Ammon's horn (tissue), 1 donor: ENCODE measurements at regions not wholly inside any gene's neighbourhood (a gene's known extent, or its start where the extent isn't known, plus 50 kb on each side); places are given as distances from the start of the nearest gene placed in this dataset.
"Not testable (repeated sequence)": the region's sequence is repeated elsewhere in the genome, so short reads cannot be mapped to it uniquely, and the experiment has no call there.

Experiments
- DNase-seq: peaks from one replicate; pipeline ENCODE4 v3.0.0-alpha.2; 2016; ENCODE audit warnings: low spot score

DNA sequence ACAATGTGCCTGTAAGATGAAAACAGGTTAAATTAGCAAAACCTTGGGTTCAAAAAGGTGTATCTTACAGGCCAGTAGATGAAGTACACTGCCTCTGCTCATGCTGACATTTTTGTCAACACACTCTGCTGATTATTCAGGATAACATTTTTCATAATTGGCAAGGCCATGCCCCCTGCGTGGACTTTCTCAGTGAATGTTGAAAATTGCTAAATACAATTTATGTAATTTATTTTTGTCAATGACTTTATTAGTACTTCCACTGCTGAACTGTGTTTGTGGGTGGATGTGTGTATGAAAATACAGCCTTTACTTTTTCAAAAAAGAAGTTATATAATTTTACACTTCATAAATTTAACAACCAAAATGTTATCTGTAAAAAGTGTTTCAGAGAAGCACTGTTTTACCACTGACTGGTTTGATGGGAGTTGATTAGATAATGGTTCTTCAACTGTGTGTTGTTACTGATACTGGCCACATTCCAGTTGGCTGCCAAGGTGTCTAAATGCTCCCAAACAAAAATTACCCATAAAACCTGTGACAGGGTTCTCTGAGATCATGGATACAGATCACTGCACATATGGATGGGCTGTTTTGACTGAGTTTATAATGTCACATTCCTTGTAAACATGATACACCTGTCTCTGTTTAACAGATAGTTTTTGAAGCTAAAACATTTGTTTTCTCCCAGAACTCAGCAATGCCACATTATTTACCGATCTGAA is 151.9 kb upstream of the SLC7A11 start:
- DNase-seq = peak; percentile 33

DNA sequence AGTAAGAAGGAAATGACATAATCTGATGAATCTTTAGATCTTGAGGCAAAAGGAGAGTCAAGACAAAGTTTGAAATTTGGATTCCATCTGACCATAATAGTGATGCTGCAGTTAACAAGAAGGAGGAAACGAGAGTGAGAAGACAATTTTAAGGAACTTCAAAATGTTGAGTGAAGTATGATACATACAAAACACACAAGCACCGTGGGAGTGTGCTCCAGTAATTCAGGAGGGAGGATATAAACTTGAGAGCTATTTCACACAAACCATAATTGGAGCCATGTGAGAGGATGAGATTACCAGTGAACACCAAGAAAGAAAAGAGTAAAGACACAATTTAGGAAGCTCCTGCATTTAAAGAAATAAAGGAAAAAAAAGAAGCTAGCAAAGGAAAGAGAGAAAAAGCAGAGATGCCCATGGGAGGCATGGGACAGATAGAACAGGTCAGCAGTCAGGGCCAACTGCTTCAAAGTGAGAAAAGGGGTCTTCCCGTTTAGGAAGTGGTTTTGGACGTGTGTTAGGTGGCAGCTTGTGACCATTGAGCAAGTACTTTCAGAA is 150.7 kb upstream of the SLC7A11 start:
- DNase-seq = no peak

DNA sequence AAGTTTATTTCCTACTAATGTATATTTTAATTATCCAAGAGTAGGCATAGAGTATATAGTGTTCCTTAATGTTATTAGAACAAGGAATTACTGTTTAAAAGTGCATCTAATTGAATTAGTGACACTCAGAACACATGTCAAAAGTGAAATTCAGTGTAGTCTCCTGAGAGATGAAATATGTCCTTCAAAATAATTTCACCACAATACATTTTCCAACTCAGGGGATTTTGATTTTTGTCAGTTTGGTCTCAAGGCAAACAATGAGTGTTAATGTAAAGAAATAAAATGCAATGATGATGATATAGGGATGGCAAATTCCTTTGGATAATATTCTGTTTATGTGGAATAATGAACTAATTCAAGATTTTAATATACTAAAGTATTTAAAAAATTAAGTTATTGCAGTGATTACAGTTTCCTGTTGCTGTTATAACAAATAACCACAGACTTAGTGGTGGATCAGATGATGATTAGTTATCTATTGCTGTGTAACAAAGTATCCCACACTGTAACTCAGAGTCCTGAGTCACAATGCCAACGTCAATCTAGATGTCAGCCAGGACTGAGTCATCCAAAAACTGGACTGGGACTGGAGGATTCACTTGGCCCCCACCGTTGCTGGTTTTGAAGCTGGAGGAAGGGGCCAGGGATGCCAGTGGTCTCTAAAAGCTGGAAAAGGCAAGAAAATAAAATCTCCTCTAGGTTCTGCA is 148.0 kb upstream of the SLC7A11 start:
- DNase-seq = no peak

DNA sequence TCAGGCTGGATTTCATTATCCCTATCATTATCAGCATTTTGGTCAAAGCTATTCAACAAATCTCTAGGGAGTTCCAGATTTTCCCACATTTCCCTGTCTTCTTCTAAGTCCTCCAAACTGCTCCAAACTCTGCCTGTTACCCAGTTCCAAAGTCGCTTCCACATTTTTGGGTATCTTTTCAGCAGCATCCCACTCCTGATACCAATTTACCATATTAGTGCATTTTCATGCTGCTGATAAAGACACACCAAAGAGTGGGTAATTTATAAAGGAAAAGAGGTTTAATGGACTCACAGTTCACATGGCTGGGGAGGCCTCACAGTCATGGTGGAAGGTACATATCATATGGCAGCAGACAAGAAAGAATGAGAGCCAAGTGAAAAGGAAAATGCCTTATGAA is 132.8 kb upstream of the SLC7A11 start:
- no peak for DNase-seq

DNA sequence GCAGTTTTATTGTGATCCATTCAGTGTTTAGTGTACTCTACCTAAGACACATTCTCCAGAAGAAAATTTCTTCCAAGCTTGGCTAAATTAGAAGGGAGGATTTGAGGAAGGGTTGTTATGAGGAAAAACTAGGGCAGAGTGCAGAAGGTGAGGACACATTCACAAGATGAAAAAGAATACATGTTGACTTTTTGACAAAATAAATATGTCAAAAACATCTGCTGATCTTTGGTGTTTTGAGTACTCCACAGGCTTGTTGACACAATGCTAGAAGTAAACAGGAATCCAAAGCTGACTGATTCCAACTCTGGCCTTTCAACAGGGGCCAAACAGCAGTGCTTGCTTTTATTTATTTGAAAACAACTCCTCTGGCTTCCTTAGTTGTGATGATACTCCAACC is 125.8 kb upstream of the SLC7A11 start:
- DNase-seq = no peak

DNA sequence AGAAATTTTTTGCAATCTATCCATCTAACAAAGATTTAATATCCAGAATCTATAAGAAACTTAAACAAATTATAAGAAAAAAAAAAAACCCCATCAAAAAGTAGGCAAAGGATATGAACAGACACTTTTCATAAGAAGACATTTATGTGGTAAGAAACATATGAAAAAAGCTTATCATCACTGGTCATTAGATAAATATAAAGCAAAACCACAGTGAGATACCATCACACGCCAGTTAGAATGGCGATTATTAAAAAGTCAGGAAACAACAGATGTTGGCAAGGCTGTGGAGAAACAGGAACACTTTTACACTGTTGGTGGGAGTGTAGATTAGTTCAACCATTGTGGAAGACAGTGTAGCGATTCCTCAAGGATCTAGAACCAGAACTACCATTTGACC is 110.3 kb upstream of the SLC7A11 start:
- DNase-seq = not testable (repeated sequence)

DNA sequence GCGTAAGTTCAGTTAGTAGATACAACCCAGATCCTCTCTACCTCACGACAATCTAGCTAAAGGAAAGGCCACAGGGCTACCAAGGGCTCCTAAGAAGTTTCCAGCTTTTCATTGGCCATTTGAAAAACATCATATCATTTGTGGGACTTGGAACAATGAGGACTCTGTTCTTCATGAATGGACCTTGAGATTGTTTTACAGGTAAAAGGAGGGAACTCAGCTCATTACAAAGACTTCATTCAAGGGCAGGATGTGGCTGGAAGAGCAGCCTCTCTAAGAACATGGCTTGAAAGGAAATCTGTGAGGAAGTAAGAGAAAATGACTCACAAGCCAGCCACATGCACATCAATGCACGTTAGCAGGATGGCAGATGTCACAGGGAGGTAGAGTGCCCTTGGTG is 105.9 kb upstream of the SLC7A11 start:
- DNase-seq = no peak

DNA sequence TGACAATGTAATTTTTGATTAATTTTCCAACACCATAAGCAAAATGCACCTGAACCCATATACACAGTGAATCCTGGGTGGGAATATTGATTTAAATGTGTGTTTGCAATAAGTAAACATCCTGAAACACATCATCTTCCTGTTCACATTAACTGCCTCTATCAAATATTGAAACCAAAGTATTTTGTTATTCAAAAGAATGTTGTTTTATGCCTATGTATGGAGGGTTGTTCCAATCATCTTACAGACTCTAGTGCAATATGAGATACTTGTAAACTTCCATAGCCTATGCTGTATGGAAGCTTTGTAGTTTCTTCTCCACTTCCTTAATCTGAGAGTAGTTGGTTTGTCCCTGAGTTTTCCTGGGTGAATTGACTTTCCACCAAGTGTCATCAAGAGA is 105.4 kb upstream of the SLC7A11 start:
- DNase-seq = no peak

DNA sequence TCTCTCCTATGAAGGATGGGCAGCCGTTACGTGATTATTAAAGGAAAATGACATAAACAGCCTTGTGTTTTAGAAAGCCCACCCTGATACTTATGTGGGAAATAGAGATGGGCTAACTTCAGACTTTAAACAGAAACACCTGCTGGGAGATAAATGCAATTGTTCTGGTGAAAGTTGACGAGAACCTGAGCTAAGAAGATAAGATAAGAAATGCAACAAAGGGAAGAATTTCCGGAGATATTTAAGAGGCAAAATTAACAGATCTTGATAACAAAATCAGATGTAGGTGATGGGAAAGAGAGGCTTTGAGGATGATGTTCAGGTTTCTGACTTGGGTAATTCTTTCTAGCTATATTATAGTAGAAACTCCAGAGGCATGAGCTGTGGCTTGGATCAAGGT is 102.7 kb upstream of the SLC7A11 start:
- no peak for DNase-seq

DNA sequence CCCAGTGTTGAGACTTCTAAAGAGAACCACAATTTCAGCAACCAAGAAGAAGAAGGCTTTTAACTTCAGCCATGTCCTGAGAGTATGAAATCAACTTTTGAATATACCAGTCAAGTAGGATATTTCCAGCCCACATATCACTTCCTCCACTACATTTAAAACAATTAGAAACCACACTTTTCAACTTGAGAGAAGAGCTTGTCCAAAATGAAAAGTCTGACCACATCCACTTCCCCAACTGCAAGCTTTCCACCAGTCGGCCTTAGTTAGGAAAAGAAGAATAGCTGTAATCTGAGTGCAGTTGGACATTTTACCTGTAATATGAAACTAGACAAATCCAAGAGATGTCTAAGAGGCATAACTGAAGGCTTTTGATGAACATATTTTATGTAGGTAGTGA is 101.9 kb upstream of the SLC7A11 start:
- no peak for DNase-seq

DNA sequence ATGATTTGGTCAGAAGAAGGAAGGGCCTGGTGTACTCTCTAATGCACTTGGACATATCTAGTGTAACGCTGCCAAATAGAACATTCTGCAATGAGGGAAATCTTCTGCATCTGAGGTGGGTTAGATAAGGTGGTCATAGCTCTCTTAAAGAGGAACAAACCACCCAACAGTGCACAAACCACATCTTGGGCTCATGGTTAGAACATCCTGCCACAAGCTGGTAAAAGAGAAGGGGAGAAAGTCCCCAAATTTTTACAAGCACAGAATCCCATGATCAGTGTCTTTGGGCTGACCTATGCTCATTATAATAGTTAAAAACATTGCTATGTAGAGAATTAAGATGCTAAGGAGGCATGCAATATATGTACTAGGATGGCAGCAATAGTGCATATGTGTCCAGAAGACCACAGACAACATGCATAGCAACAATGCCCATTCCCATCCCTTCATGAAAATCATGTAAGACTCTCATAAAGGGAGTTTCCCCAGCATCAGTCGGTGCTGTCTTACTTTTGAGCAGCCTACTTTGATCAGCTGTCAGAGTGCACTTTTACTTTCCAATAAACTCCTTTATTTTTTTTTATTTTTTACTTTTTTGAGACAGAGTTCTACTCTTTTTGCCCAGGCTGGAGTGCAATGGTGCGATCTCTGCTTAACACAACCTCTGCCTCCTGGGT is 99.7 kb upstream of the SLC7A11 start:
- DNase-seq = no peak

DNA sequence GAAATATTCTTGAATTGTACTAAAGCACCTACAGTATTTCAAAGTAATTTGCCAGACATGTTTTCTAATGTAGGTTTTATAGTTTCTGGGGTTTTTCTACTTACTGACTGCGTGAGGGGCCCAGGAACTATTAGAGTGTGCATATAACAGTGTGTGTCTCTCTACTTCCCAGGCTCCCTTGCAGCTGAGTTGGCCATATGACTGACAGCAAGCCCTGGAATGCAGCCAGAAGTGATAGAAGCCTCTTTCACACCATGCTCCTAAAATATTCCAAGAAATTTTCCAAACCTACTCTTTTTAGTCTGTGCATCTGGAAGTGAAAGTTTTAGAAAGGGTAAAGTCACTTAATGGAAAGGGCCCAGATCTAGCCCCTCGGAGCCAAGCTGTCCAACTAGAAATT is 96.7 kb upstream of the SLC7A11 start:
- DNase-seq = no peak

DNA sequence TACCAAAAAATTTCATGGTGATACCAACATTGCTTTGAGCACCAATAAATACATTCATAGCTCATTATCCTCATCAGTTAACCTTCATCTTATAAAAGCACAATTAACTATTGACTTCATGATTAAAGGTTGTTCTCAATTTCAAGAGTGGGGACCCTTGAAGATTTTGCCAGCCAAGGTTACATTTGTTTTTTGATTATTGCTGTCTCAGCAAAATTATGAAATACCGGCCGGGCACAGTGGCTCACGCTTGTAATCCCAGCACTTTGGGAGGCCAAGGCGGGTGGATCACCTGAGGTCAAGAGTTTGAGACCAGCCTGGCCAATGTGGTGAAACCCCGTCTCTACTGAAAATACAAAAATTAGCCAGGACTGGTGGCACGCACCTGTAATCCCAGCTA is 96.1 kb upstream of the SLC7A11 start:
- not testable (repeated sequence) for DNase-seq

DNA sequence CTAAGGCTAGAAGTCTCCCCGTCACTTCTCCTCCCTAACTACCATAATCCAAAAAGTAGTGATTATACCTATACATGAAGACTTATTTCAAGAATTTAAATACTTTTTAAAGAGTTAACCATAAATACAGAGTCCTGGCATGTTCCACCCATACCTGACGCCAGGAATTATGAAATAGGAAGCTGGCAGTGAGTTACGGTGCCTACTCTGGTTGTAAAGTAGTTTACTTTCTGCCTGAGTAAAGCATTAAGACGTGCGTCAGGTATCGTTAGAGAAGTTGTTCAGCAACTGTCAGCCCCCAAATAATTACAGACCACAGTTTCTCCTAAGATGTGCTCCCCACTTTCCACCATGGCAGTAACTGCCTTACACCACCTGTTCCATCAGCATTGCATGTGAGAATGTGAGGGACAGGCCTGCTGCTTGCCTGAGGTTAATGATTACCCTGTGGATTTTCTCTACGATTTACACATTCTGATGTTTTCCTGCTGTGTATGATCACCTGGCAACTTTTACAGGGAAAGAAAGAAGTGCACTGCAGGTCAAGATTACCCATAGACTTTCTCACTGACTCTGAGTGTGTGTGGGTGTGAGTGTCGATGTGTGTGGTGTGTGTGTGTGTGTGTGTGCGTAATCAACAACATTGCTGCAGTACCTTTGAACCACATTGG is 92.3 kb upstream of the SLC7A11 start:
- no peak for DNase-seq

DNA sequence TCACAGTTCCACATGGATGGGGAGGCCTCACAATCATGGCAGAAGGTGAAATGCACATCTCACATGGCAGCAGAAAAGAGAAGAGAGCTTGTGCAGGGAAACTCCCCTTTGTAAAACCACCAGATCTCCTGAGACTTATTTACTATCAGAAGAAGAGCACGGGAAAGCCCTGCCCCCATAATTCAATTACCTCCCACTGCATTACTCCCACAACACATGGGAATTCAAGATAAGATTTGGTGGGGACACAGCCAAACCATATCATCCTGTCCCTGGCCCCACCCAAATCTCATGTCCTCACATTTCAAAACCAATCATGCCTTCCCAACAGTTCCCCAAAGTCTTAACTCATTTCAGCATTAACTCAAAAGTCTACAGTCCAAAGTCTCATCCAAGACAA is 90.3 kb upstream of the SLC7A11 start:
- DNase-seq = not testable (repeated sequence)

DNA sequence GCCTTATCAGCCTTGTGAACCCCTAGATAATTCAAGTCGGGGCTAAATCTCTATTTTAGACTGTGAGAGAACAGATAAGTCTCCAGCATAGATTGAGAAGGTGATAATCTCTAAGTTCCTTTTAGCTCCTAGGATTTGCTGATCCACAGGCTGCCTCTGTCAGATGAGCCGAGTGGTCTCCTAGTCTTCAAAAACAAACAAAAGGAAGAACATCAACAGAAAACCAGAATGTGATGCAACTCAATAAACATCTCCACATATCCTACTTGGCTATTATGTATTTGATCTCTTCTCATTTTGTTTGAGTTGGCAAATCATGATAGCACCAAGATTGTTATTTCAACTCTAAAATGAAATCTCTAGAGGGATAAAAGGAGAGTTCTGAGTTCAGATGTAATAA is 88.4 kb upstream of the SLC7A11 start:
- no peak for DNase-seq

DNA sequence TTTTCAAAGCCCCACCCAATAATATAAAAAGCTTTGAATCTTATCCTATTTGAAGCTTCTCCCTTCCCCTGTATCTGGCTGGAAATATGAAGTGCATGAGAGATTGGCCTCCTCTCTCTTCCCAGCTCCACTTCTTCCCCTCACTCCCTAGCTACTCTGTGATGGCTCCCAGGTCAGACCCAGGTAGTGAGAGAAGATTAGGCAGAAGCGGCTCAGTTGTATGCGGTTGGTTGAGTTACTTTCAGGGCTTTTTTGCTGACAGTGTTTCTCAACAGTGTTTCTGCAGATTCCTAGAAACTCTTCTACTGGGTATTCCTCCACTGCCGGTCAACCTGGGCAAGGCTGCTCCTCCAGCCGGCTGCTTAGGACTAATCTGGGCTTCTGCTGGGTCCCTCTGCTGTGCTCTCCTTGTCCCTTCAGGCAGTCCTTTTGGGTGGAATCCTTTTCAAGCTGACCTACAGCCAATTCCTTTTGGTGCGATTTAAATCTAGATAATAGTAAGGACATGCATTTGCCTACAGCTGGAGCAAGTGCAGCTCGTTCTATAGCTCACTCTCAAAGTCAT is 87.4 kb upstream of the SLC7A11 start:
- no peak for DNase-seq

DNA sequence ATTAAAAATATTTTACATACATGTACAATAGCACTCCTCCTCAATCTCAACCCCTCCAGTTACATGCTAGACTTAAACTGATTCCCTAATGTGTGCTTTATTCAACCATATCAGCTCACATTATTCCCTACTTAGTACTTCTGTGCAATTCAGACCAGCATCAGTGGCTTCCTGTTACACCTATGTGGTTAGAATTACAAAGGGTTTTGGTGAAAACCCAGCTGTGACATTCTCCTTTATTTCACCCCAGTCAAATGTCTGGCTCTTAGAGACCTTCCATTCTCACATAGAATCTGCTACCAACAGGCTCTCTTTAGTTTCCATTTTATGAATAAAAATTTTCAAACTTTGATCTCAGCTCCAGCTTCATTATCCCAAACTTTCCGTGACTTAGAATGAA is 85.2 kb upstream of the SLC7A11 start:
- DNase-seq = no peak

DNA sequence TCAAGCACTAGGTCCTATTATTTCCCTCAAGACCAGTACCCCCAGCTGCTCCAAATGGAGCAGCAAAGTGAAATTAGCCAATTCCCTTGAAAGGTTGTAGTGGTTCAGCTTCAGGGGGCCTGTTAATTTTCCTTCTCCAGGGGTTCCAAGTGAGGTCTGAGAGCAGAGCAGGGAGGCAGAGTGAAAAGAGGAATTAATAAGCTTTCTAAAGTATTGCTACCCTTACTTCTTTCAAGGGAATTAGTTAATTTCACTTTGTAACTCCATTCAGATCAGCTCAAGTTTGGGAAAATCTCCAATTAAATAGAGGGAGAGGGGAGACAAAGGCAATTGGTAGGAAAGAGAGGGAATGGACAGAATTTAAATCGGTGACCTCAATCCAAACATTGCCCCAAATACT is 78.7 kb upstream of the SLC7A11 start:
- peak; percentile 23 for DNase-seq

DNA sequence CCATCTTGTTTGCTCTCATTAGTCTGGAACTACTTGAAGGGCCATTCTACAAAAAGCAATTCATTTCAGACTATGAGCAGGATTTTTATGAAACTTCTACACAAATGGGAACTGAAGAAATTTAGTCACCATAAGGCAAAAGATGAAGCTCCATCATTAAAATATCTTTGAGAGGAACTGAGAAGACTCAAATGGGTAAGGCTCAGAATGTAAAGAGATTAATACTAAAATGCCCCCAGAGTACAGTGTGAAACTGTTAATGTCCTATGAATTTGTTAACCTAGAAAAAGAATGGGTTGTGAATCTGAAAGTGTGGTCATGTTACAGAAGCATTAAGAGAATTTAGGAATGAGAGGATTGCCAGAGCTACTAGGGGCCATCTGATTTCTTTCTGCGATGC is 77.9 kb upstream of the SLC7A11 start:
- no peak for DNase-seq

DNA sequence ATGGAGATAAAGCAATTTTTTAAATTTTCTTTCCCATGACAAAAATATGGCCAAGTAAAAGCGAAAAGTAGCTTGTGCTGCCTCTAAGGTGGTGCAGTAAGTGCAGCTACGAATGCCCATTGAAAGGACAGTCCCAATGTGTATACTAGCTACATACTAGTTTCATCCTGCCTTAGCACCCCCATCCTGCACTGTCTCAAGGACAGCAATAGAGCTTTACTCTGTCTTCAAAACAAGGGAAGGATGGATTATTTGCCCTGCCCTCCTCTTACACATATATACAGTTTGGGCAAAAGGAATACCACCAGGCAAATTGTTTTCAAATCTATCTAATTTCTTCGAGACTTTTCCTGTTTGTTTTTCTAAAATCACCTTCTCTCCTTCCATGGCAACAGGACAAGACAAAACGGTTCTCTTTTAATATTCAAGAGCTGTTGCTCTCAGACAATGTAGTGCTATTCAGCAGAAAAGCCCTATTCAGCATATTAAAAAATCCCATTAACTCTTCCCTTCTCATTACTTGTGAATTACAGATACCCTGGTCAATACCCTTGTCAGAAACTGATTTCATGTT is 75.1 kb upstream of the SLC7A11 start:
- DNase-seq = no peak

DNA sequence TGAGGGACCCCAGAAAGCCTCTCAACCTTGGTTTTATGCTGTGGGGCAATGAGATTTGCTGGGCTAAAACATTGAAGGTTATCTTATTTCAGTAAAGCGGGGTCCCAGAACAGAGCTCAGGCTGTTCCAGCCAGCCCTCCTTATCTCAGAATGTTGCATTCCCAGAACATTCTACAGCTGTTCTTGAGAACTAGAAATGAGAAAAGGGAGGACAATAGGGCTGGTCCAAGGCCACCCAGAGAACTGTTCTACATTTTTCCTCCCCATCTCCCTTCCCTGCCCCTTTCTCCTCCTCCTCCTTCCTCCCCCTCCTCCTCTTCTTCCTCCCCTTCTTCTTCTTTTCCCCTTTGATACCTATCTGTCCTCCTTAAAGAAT is 70.4 kb upstream of the SLC7A11 start:
- DNase-seq = no peak
